ENCODE measurements at regions not wholly inside any gene's neighbourhood (a gene's known extent, or its start where the extent isn't known, plus 50 kb on each side); places are given as distances from the start of the nearest gene placed in this dataset.
"Not testable (repeated sequence)": the region's sequence is repeated elsewhere in the genome, so short reads cannot be mapped to it uniquely, and the experiment has no call there.

DNA sequence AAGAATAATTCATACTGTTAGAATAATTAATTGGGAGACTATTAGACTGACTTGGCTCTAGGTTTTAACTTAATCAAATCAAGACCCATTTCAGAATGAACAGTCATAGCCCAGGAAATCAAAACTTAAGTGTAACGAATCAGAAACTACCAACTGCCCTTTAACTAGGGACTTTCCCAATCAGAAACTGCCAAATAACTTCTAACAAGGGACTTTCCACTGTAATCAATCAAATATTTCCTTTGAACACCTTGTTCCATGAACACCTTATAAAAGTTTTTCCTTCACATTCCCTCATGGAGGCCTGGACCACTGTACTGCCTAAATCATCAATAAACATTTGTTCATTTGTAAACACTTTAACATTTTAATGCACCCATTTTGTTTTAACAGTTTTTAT is 1054.7 kb upstream of the TMPRSS15 start:
- FAIRE-seq = no peak

DNA sequence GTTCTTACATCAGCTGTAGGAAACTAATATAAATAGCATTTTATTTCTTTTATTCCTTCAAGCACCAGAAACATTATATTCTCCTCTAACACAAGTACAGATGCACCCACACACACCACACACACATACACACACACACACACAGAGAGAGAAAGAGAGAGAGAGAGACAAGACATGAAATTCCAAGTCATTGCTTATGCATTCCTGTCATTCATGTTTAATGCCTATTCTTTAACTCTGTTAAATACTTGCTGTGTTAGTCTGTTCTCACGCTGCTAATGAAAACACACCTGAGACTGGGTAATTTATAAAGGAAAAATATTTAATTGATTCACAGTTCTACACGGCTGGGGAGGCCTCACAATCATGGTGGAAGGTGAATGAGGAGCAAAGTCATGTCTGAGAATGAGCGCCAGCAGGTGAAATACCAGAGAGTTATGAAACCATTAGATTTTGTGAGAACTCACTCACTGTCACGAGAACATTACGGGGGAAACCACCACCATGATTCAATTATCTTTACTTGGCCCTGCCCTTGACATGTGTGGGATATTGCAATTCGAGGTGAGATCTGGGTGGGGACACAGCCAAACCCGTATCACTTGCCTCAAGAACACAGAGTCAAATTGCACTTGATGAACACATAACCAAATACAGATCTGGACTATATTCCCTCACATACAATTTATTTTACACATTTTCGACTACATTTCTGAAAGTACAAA is 1058.1 kb upstream of the TMPRSS15 start:
- FAIRE-seq = no peak

DNA sequence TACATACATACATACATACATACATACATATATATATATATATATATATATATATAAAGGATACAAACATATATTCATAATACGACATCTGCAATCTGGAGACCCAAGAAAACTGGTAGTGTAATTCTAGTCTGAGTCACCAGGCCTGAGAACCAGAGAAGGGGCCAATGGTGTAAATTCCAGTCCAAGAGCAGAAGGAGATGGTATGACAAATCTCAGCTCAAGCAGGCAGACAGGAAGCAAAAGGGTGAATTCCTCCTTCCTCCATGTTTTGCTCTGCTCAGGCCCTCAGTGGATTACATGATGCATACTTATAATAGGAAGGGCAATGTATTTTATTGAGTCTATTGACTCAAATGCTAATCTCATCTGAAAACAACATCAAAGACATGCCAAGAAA is 1060.4 kb upstream of the TMPRSS15 start:
- no peak for FAIRE-seq

DNA sequence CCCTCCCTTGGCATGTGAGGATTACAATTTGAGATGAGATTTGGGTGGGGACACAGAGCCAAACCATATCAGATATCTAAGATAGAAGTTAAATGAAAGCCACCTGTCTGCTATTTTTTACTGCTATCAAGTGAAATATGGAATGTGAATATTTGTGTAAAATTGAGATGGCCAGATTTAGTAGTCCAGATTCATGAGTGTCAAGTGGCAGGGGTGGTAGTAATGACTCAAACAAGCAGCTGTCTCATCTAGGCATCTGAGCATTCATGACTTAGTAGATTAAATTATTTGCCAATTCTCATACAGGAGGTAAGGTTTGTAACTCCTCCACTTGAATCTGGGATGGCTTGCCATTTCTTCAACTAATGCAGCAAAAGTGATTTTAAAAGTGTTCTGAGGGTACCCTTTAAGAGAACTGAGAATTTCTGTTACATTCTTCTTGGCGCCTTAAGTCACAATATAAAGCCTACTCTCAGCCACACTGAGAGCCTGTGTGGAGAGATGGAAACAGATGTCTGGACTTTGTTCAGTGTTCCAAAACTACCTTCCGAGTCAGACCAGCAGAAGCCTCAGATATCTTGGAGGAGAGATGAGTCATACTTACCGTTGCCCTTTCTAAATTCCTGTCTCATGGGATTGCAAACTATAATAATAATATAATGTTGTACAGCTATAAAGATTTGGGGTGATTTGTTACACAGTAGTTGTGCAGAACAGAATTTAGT is 1065.6 kb upstream of the TMPRSS15 start:
- FAIRE-seq = no peak

DNA sequence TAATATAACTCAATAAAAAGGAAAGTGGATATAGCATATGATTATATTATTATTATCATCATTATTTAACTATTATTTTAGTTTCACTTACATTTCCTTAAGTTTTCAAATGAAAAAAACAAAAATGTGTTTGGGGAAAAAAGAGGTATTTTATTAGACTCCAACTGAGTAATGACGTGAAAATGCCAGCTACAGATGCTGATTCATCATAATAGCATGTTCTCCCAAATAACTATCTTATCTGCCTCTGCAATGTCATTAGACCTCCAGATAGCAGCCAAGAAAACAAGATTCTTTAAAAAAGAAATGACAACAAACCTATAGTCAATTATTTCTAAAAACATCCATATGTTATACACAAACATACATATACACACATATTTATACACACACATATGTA is 1071.9 kb upstream of the TMPRSS15 start:
- no peak for FAIRE-seq

DNA sequence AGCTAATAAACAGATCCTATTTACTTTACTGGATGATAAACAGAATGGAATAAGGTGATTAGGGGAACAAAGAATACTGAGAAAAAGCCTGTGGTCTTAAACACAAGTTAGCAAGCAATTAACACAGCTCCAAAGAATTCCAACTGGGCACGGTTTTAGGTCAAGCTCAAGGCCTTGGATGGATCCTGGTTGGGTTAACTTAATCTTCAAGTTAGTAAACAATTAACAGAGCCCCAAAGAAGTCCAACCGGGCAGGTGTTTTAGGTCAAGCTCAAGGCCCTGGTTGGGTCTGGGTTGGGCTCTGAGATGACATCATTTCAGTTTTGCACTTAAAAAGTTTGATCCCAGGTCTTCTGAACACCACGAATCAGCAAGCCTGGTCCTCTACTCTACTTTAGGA is 1086.3 kb upstream of the TMPRSS15 start:
- FAIRE-seq = no peak

DNA sequence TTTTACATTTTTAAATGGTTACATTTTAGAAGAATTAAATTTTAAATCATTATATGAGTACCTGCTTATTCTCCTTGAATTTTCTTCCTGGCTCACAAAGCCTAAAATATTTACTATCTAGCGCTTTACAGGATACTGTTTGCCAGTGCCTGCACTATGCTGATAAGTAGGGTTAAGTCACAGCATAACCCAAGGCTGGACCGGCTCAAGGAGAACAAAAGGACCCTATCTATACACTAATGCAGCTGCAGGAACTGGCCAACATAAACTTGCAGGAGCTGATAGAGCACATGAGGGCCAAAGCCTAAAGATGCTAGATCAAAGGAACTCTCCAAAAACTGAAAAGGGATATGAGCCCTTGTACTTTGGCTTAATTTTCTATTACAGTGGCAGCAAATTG is 1086.9 kb upstream of the TMPRSS15 start:
- FAIRE-seq = no peak

DNA sequence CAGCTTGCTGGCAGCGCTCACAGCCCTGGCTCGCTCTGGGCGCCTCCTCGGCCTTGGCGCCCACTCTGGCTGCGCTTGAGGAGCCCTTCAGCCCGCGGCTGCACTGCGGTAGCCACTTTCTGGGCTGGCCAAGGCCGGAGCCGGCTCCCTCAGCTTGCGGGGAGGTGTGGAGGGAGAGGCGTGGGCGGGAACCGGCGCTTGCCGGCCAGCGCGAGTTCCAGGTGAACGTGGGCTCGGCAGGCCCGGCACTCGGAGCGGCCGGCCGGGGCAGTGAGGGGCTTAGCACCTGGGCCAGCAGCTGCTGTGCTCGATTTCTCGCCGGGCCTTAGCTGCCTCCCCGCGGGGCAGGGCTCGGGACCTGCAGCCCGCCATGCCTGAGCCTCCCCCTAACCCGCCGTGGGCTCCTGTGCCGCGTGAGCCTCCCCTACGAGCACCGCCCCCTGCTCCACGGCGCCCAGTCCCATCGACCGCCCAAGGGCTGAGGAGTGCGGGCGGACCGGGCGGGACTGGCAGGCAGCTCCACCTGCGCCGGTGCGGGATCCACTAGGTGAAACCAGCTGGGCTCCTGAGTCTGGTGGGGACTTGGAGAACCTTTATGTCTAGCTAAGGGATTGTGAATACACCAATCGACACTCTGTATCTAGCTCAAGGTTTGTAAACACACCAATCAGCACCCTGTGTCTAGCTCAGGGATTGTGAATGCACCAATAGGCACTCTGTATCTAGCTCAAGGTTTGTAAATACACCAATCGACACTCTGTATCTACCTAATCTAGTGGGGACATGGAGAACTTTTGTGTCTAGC is 1090.1 kb upstream of the TMPRSS15 start:
- FAIRE-seq = not testable (repeated sequence)

DNA sequence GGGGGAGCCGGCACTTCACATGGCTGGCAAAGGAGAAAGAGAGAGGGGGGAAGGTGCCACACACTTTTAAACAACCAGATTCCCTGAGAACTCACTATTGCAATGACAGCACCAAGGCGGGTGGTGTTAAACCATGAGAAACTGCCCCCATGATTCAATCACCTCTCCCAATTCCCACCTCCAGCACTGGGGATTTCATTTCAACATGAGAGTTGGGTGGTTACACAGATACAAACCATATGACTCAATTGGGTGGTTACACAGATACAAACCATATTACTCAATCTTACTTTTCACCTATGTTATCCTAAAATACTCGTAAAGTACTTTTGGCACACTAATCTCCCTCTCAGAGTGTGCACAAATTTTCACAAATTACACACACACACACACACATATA is 1097.5 kb upstream of the TMPRSS15 start:
- no peak for FAIRE-seq

DNA sequence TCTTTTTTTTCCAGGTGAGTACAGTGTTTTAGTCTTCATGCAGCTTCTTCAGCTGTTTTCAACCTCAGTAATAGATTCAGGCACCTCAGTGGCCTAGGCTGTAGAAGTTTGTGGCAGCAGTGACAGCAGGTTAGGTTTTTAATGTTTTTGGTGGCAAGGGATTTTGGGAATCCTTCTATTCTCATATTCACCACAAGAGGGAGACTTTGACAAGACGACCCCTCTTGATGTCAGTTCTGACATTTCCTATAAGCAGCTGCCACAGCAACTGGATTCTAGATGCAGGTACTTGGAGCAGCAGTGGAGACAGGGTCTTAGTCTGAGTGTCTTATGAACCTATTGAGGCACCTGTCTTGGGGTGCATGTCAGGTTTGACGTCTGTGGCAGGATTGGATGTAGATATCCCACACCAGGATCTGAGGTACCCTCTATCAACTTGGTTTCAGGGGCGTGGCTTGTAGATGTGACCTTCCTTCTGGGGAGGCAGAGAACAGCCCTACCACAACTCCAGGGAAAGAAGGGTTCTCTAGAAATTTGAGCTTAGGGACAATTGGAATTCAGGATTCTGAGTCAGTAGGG is 1104.2 kb upstream of the TMPRSS15 start:
- no peak for FAIRE-seq

DNA sequence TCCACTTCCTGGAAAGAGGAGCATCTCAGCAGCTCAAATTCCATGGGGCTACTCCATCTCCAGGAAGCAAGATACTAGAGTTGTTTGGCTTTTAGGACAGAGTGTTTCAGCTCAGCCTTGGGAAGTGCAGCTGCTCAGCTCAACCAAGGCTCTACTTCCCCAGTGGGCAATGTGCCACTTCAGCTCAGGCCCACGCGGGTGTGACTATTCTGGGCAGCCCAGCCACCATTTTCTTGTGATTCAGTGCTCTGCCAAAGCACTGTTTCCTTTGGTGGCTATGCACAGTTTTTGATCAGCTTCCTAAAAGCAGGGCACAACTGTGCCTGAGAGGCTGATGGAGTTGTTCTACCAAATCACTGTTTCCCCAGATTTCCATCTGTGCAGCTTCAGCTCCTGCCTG is 1104.9 kb upstream of the TMPRSS15 start:
- no peak for FAIRE-seq

DNA sequence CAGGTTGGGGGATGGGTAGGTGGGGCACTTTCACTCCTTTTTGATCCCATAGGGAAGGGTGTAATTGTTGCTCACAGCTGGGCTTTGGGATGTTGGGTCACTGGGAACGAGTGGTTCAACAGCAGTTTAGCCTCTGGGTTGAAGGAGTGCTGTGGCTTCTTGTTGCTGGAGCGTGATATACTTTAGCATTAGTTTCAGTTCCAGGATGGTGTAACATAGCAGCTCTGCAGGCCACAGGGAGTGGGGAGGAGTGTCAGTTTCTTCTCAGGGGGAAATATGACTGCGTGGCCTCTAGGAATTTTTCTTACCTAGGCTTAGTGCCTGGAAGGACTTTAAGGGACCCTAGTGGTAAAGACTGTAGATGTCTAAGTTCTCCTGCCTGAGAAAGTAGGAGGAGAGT is 1105.3 kb upstream of the TMPRSS15 start:
- no peak for FAIRE-seq

DNA sequence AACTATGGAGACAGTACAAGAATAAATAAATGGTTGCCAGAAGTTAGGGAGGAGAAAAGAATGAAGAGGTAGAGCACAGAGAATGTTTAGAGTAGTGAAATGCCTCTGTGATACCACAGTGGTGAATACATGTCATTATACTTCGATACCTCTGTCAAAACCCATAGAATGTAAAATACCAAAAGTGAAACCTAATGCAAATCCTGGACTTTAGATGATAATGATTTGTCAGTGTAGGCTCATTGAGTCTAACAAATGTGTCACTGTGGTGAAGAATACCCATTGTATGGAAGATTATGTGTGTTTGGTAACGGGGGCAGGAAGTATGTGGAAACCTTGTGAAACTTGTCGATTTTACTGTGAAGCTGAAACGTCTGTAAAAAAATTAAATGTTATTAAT is 1106.5 kb upstream of the TMPRSS15 start:
- FAIRE-seq = no peak

DNA sequence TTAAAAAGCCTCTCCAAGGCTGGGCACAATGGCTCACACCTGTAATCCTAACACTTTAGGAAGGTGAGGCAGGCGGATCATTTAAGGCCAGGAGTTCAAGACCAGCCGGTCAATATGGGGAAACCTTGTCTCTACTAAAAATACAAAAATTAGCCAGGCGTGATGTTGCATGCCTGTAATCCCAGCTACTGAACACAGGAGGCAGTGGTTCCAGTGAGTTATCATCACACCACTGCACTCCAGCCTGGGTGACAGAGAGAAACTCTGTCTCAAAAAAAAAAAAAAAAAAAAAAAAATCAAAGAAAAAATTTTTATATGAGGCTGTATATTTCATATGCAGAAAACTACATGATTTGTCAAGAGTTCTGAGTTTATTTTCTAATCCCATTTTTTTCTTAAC is 1107.1 kb upstream of the TMPRSS15 start:
- no peak for FAIRE-seq

DNA sequence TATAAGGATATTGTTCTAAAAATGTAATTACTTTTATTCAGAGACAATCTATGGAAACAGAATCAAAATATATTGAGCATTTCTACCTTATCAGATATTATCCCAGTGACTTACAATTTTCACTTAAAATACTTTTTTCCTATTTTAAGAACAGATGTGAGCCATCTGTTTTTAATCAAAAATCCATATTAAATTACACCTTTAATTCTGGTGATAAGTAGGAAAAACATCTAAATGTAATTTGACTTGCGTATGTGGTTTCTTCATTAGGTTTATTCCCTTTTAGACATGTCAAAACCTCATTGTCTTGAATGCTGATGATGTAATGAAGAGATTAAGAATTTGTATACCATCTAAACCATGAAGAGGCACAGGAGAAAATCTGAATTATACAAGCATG is 1118.8 kb upstream of the TMPRSS15 start:
- no peak for FAIRE-seq

DNA sequence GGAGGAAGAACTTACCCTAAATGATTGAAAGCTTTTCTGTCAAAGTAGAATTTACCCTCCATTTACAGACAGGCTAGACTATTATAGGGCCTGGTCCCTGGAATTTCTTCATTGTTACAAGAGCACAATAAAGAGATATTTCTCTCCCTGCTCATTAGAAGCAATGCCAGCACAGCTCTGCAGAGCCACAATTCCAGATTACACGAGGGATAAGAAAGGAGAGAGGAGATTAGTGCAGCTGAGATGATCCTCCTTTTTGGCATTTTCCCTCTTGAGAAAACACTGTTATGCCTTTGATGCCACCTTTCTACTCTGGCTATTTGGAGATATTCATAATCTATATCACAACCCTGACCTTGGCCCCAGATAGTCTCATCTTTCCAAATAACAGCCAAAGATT is 1119.5 kb upstream of the TMPRSS15 start:
- no peak for FAIRE-seq

DNA sequence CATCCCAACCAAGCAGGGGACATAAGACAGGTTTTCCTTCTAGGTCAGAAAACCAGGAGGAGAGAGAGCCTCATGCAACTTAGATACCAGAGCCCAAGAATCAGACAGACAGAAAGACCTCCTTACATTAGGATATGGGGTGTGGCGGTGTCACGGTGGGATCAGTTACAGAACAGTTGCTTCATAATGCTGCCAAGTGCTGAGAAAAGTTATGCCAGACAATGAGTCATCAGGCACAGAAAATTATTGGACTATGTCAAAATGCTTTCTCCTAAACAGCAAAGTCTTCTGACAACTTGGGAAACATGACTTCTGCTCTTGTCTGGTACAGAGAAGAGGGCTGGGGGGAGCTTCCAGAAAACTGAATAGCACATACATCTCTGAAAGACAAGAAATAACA is 1120.2 kb upstream of the TMPRSS15 start:
- no peak for FAIRE-seq

DNA sequence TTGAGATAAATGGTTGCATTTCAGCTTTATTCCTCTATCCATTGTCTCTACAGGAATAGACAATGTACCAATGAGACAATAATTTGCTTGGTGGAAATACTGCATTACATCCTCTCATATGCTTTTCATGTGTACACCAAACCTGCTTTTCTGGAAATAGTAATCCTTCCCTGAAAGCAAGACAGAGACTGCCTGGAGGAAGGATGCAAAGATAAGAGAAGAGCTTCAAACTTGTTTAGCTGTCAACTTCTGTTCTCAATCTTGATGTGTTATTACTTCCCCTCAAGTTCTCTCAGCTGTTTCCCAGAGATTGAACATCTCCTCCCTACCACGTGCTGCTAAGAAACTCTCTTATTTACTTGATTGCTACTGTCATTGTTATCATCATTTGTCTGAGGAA is 1125.4 kb upstream of the TMPRSS15 start:
- no peak for FAIRE-seq

DNA sequence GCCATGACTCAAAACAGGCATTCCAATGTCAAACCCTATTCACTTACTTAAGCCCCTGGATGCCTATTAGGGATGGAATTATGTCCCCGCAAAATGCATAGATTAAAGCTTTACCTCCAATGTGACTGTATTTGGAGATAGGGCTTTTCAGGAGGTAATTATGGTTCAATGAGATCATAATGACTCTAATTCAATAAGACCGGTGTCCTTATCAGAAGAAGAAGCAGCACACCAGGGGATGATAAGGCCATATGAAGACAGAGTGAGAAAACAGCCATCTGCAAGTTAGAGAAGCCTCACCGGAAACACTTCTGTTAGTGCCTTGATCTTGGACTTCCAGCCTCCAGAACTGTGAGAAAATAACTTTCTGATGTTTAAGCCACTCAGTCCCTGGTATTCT is 1131.8 kb upstream of the TMPRSS15 start:
- no peak for FAIRE-seq

DNA sequence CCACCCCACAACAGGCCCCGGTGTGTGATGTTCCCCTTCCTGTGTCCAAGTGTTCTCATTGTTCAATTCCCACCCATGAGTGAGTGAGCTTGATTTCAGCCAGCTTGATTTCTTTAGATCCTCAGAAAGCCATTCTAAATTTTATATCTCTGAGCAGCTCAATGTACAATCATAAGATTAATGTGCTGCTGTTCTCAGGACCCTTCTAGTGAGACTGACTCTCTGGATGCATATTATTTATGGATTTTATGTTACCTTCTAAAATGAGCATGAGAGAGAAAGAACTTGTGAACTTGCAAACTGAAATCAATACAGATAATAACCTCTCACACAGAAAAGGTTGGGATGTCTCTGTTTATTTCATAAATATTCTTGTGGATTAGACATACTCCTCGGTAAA is 1133.5 kb upstream of the TMPRSS15 start:
- FAIRE-seq = no peak

DNA sequence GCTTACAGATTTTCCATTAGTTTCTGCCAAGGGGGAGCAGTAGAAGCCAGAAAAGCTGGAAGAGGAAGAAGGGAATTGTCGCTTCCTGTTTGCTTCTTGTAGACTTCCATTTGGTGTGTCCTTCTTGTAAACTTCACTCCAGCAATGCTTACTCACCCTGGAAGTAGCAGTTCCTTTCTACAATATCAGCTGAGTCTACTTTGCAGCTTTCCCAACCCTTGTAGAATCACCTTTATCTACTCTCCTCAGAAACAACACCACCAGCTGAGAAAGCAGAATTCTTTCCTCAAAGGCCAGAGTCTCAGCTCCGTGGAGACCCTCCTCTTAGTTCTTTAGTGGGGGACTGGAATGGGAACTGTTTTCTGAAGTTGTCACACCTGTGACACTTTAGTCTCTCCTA is 1136.7 kb upstream of the TMPRSS15 start:
- FAIRE-seq = no peak

DNA sequence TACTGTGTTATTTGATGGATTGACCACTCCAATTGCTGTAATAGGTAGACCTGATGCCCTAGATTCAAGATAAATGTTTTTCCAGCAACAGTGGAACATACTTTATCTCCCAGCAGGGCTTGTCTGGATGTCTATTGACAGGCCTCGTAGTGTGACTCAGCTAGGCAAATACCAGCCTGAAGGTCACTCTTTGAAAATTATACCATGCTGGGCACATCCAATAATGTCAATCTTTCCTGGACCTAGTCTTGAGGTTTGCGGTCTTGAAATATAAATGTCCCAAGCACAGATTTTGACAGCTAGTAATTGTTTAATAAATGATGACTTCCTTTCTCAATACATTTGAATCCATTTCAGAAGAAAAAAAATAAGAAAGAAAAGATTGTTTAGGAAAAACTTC is 1138.0 kb upstream of the TMPRSS15 start:
- no peak for FAIRE-seq

DNA sequence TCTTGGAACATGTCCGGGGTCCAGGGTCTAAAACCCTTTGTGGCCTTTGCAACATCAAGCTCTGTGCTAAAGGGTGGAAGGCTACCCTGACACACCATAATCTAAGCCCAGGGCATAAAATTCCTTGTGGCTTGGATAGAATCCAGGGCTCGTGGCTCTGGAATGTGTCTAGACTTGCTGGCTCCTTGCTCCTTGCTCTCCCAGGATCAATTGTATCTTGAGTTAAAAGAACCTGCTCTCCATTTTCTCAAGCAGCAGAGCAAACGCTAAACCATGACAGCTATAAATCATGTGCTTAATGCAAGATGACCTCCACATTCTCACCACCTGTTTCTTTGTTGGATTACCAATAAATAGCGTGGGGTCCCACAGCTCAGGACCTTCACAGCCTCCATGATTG is 1140.9 kb upstream of the TMPRSS15 start:
- FAIRE-seq = not testable (repeated sequence)

Data from A204.1 (cell line).